GM12891 (cell line): ENCODE measurements at regions not wholly inside any gene's neighbourhood (a gene's known extent, or its start where the extent isn't known, plus 50 kb on each side); places are given as distances from the start of the nearest gene placed in this dataset.

Experiments used
- POLR2A ChIP-seq: IDR thresholded peaks from 2 replicates; pipeline ENCODE4 v1.6.1; 2011; ENCODE audit warnings: low read depth, low read length, control low read depth
- POLR2AphosphoS5 ChIP-seq: IDR thresholded peaks from 2 replicates; pipeline ENCODE4 v1.6.1; 2011; ENCODE audit warnings: low read depth, low read length, control low read depth
- SPI1 ChIP-seq: IDR thresholded peaks from 2 replicates; pipeline ENCODE4 v1.6.1; 2011; ENCODE audit warnings: low read depth, low read length, control low read depth
- TAF1 ChIP-seq: IDR thresholded peaks from 2 replicates; pipeline ENCODE4 v1.6.1; 2011; ENCODE audit warnings: low read depth, low read length, control low read depth

- TF ChIP-seq POLR2AphosphoS5: no peak
- TF ChIP-seq POLR2A: no peak
- no peak for TF ChIP-seq TAF1
- no peak for TF ChIP-seq SPI1
These were observed 81.4 kb upstream of the CD82 start for GRCh38 chr11:44483919-44484610.
